ENCODE measurements at regions not wholly inside any gene's neighbourhood (a gene's known extent, or its start where the extent isn't known, plus 50 kb on each side); places are given as distances from the start of the nearest gene placed in this dataset.

- no peak for DNase-seq (ENCODE audit: low spot score)
Observed at GRCh38 chr2:217717646-217718045, 285.1 kb downstream of the TNS1 start.

- no peak for DNase-seq (ENCODE audit: low spot score)
Observed at GRCh38 chr2:217715484-217715883, 287.3 kb downstream of the TNS1 start.

GRCh38 chr2:217714287-217714751, 288.5 kb downstream of the TNS1 start:
- DNase-seq (ENCODE audit: low spot score) = peak; percentile 39

- peak; percentile 71 for DNase-seq (ENCODE audit: low spot score)
Observed at GRCh38 chr2:217713395-217714286, 289.2 kb downstream of the TNS1 start.

GRCh38 chr2:217712431-217712830, 290.4 kb downstream of the TNS1 start:
- DNase-seq (ENCODE audit: low spot score) = no peak

- DNase-seq (ENCODE audit: low spot score) = no peak
Observed at GRCh38 chr2:217711188-217711587, 291.6 kb downstream of the TNS1 start.

GRCh38 chr2:217710211-217710765, 292.5 kb downstream of the TNS1 start:
- no peak for DNase-seq (ENCODE audit: low spot score)

- no peak for DNase-seq (ENCODE audit: low spot score)
Observed at GRCh38 chr2:217709478-217710210, 293.2 kb downstream of the TNS1 start.

GRCh38 chr2:217707131-217707611, 295.6 kb downstream of the TNS1 start:
- DNase-seq (ENCODE audit: low spot score) = no peak

- DNase-seq (ENCODE audit: low spot score) = no peak
Observed at GRCh38 chr2:217706513-217706912, 296.3 kb downstream of the TNS1 start.

GRCh38 chr2:217706095-217706494, 296.7 kb downstream of the TNS1 start:
- DNase-seq (ENCODE audit: low spot score) = no peak

GRCh38 chr2:217705461-217705860, 297.3 kb downstream of the TNS1 start:
- no peak for DNase-seq (ENCODE audit: low spot score)

GRCh38 chr2:217703999-217704398, 298.8 kb downstream of the TNS1 start:
- DNase-seq (ENCODE audit: low spot score) = no peak

- no peak for DNase-seq (ENCODE audit: low spot score)
Observed at GRCh38 chr2:217703102-217703501, 299.7 kb downstream of the TNS1 start.

- DNase-seq (ENCODE audit: low spot score) = no peak
Observed at GRCh38 chr2:217701622-217702021, 301.2 kb downstream of the TNS1 start.

GRCh38 chr2:217698691-217699090, 304.1 kb downstream of the TNS1 start:
- DNase-seq (ENCODE audit: low spot score) = no peak

- DNase-seq (ENCODE audit: low spot score) = no peak
Observed at GRCh38 chr2:217695033-217695520, 307.7 kb downstream of the TNS1 start.

- no peak for DNase-seq (ENCODE audit: low spot score)
Observed at GRCh38 chr2:217694291-217694690, 308.5 kb downstream of the TNS1 start.

- no peak for DNase-seq (ENCODE audit: low spot score)
Observed at GRCh38 chr2:217693363-217693762, 309.4 kb downstream of the TNS1 start.

- no peak for DNase-seq (ENCODE audit: low spot score)
Observed at GRCh38 chr2:217691920-217692666, 310.7 kb downstream of the TNS1 start.

GRCh38 chr2:217691516-217691915, 311.3 kb downstream of the TNS1 start:
- DNase-seq (ENCODE audit: low spot score) = no peak

- DNase-seq (ENCODE audit: low spot score) = no peak
Observed at GRCh38 chr2:217689053-217689452, 313.7 kb downstream of the TNS1 start.

Measured in kidney capillary endothelial cell (primary cell).